ENCODE measurements at regions not wholly inside any gene's neighbourhood (a gene's known extent, or its start where the extent isn't known, plus 50 kb on each side); places are given as distances from the start of the nearest gene placed in this dataset.

DNA sequence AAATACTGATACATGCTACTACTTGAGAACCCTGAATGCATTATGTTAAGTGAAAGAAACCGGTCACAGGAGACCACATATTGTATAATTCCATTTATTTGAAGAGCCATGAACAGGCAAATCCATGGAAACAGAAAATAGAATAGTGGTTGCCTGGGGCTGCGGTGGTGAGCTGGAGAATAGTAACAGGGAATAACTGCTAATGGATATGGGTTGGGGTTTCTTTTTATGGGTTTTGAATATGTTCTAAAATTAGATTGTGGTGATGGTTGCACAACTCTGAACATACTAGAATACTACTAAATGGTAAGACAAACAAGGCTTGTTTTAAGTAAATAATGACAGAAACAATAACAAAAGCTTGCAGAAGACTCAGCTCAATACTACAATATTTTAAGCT lies 293.0 kb downstream of the BTG1 start:
- CTCF ChIA-PET, result interaction anchor here (0.6 to 0.7 kb wide), 2 partner anchors 41 to 282 kb away, joined by 4 read pairs; no protein-coding TSS in a partner anchor
- H3K4me3 ChIP-seq (ENCODE audit: low read depth, low read length), result no peak overlapping the region
- no peak overlapping the region for H3K27ac ChIP-seq (ENCODE audit: low read depth, low read length)
- H3K9me3 ChIP-seq (ENCODE audit: control insufficient read depth, insufficient read depth, low read length), result no peaks in the 10 kb centered on the region
- POLR2A ChIA-PET, result no interaction called here
- DNase-seq (ENCODE audit: low read depth, low spot score), result no peak
- TF ChIP-seq, protein P1, sequence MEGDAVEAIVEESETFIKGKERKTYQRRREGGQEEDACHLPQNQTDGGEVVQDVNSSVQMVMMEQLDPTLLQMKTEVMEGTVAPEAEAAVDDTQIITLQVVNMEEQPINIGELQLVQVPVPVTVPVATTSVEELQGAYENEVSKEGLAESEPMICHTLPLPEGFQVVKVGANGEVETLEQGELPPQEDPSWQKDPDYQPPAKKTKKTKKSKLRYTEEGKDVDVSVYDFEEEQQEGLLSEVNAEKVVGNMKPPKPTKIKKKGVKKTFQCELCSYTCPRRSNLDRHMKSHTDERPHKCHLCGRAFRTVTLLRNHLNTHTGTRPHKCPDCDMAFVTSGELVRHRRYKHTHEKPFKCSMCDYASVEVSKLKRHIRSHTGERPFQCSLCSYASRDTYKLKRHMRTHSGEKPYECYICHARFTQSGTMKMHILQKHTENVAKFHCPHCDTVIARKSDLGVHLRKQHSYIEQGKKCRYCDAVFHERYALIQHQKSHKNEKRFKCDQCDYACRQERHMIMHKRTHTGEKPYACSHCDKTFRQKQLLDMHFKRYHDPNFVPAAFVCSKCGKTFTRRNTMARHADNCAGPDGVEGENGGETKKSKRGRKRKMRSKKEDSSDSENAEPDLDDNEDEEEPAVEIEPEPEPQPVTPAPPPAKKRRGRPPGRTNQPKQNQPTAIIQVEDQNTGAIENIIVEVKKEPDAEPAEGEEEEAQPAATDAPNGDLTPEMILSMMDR (IDR thresholded peaks at IDR 0.05; ENCODE audit: low read depth, low read length), result no peak
- no peaks in the 10 kb centered on the region for H3K27me3 ChIP-seq (ENCODE audit: control insufficient read depth, insufficient read depth, low read length)

DNA sequence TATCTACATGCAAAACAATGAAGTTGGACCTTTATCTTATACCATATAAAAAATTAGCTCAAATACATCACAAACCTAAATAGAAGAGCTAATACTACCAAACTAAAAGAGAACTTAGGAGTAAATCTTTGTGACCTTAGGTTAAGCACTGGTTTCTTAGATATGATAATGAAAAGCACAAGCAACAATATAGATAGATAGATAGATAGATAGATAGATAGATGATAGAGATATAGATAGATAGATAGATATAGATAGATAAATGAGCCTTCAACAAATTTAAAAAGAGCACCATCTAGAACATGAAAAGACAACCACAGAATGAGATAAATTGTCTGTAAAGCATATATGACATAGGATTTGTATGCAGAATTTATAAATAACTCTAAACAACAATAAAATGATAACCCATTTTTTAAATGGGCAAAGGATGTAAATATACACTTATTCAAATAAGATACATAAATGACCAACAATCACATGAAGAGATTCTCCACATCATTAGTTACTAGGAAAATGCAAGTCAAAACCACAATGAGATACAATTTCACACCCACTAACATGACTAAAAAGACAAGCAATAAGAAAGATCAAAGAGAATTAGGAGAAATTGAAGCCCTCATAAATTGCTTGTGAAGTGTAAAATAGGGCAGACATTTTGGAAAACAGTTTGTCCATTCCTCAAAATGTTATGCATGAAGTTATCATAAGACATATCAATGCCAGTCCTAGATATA lies 293.7 kb downstream of the BTG1 start:
- POLR2A ChIA-PET, result no interaction called here
- Histone ChIP-seq H3K27ac (ENCODE audit: low read depth, low read length) (no peak overlapping the region), H3K27me3 (ENCODE audit: control insufficient read depth, insufficient read depth, low read length) (no peaks in the 10 kb centered on the region), H3K9me3 (ENCODE audit: control insufficient read depth, insufficient read depth, low read length) (no peaks in the 10 kb centered on the region), H3K4me3 (ENCODE audit: low read depth, low read length) (no peak overlapping the region)
- CTCF ChIA-PET, result interaction anchor here (0.7 to 0.8 kb wide), 2 partner anchors 41 to 283 kb away, joined by 3 to 4 read pairs; no protein-coding TSS in a partner anchor
- DNase-seq (ENCODE audit: low read depth, low spot score), result no peak
- TF ChIP-seq, protein P1 (IDR thresholded peaks at IDR 0.05; ENCODE audit: low read depth, low read length), result no peak

DNA sequence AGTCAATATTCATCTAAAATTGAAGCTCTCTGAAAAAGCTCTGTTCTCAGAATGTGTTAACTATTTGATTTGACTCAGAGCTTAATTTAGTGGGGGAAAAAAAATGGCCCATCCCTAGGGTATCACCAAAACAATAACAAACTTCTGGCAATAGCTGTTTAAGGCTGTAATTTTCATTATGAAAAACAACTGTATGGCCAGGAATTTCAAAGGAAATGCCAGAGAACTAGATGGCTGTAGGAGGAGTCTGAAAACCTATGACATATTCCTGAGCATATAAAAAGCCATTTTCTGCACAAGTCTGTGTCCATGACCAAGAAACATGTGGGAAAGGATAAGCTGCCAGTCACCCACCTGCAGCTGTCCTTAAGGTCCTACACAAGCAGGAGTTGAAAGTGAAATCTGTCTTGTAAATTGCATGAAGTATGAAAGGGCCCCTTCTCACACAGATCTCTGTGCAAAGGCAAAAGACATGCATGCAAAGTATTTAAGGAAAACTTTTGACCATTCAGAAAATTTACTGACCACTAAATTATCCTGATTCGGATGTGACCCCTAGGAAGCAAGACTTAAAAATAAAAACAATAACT lies 299.1 kb downstream of the BTG1 start:
- POLR2A ChIA-PET, result no interaction called here
- no peak for DNase-seq (ENCODE audit: low read depth, low spot score)
- TF ChIP-seq, protein P1 (IDR thresholded peaks at IDR 0.05; ENCODE audit: low read depth, low read length), result no peak
- CTCF ChIA-PET, result interaction anchor here (0.6 to 1.3 kb wide), 3 partner anchors 35 to 1580 kb away, joined by 3 to 4 read pairs (median 4); no protein-coding TSS in a partner anchor
- Histone ChIP-seq H3K27ac (ENCODE audit: low read depth, low read length) (no peak overlapping the region), H3K4me3 (ENCODE audit: low read depth, low read length) (no peak overlapping the region), H3K9me3 (ENCODE audit: control insufficient read depth, insufficient read depth, low read length) (no peaks in the 10 kb centered on the region), H3K27me3 (ENCODE audit: control insufficient read depth, insufficient read depth, low read length) (no peaks in the 10 kb centered on the region)

DNA sequence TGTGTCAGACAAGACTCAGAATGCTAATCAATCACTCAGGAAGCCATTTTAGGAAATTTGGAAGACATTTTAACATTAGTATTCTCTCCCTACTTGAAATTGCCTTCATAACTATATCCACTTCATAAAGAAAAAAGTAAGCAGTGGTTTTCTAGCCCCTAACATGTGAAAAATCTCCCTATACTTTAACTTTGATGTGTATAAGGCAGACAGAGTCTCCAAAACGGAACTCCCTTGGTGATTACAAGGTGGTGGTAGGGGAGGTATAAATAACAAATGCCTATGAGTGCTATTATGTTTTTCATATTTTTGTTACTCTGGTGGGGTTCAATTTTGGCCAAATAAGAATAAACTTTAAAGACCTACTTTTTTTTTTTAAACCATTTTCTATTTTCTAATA lies 300.3 kb downstream of the BTG1 start:
- DNase-seq (ENCODE audit: low read depth, low spot score), result no peak
- Histone ChIP-seq H3K9me3 (ENCODE audit: control insufficient read depth, insufficient read depth, low read length) (no peaks in the 10 kb centered on the region), H3K27me3 (ENCODE audit: control insufficient read depth, insufficient read depth, low read length) (no peaks in the 10 kb centered on the region), H3K27ac (ENCODE audit: low read depth, low read length) (no peak overlapping the region), H3K4me3 (ENCODE audit: low read depth, low read length) (no peak overlapping the region)
- TF ChIP-seq, protein P1 (IDR thresholded peaks at IDR 0.05; ENCODE audit: low read depth, low read length), result no peak
- POLR2A ChIA-PET, result no interaction called here
- CTCF ChIA-PET, result interaction anchor here (2.4 kb wide), 1 partner anchor 34 kb away, joined by 8 read pairs; no protein-coding TSS in a partner anchor

DNA sequence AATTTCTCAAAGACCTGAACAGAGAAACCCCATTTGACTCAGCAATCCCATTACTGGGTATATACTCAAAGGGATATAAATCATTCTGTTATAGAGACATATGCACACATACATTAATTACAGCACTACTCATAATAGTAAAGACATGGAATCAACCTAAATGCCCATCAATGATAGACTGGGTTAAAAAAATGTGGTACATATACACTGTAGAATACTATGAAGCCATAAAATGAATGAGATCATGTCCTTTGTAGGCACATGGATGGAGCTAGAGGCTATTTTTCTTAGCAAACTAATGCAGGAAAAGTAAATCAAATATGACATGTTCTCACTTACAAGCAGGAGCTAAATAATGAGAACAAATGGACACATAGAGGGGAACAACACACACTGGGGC lies 303.8 kb downstream of the BTG1 start:
- POLR2A ChIA-PET, result no interaction called here
- TF ChIP-seq, protein P1 (IDR thresholded peaks at IDR 0.05; ENCODE audit: low read depth, low read length), result no peak

More for the DNA sequence above, 303.8 kb downstream of the BTG1 start:
- H3K4me3 ChIP-seq (ENCODE audit: low read depth, low read length), result no peak overlapping the region
- H3K27me3 ChIP-seq (ENCODE audit: control insufficient read depth, insufficient read depth, low read length), result no peaks in the 10 kb centered on the region
- DNase-seq (ENCODE audit: low read depth, low spot score), result no peak
- H3K27ac ChIP-seq (ENCODE audit: low read depth, low read length), result no peak overlapping the region
- H3K9me3 ChIP-seq (ENCODE audit: control insufficient read depth, insufficient read depth, low read length), result no peaks in the 10 kb centered on the region
- CTCF ChIA-PET, result interaction anchor here (2.2 kb wide), 1 partner anchor 30 kb away, joined by 17 read pairs; no protein-coding TSS in a partner anchor

All from AG04450 (cell line).